ENCODE measurements at regions not wholly inside any gene's neighbourhood (a gene's known extent, or its start where the extent isn't known, plus 50 kb on each side); places are given as distances from the start of the nearest gene placed in this dataset.

DNA sequence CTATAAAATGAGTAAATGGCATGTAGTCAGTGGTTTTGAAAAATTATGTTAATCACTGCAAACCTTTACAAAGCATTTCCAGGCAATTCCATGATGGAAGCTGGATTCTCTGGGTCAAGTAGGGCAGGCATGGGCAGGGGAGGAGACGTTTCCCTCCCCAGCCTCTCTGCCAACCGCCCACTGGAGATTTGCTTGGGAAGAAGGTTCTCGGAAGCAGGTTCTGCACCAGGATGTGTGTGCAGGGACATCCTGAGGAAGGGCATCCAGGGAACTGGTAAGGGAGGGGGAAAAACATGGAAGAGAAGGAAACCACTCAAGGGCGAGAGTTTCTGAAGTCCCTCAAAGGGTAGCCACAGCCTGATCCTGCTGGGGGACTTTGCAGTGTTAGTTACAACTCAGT is 469.1 kb downstream of the TSHZ3 start:
- Histone ChIP-seq H3K4me1 (ENCODE audit: insufficient read depth) (no peaks in the 10 kb centered on the region), H3K36me3 (ENCODE audit: insufficient read depth) (no peaks in the 10 kb centered on the region), H3K9me2 (ENCODE audit: insufficient read depth) (peaks cover 8% of the 10 kb centered on the region; the same call in 1 of the 2 replicates), H2AFZ (no peak overlapping the region), H3K27ac (ENCODE audit: low read depth) (no peak overlapping the region), H3F3A (replicated peaks; ENCODE audit: low read depth) (no peaks in the 10 kb centered on the region), H4K20me1 (replicated peaks; ENCODE audit: insufficient read depth) (no peaks in the 10 kb centered on the region), H3K4me3 (no peak overlapping the region), H3K27me3 (ENCODE audit: insufficient read depth) (no peaks in the 10 kb centered on the region), H3K4me2 (no peak overlapping the region), H3K79me2 (replicated peaks; ENCODE audit: insufficient read depth) (no peaks in the 10 kb centered on the region)
- no peak overlapping the region for H3K4me3 Mint-ChIP-seq
- H3K36me3 Mint-ChIP-seq (ENCODE audit: low read depth) = no peaks in the 10 kb centered on the region
- H3K4me1 Mint-ChIP-seq = no peaks in the 10 kb centered on the region
- no peak for DNase-seq (ENCODE audit: low spot score)
- H3K27me3 Mint-ChIP-seq (ENCODE audit: insufficient read depth, low read depth, poor library complexity) = no peaks in the 10 kb centered on the region
- TF ChIP-seq POLR2AphosphoS5 (IDR thresholded peaks at IDR 0.05; ENCODE audit: low read depth) (no peak), CREB1 (CRISPR knock-in tag; IDR thresholded peaks at IDR 0.05; ENCODE audit: low read depth) (no peak), EZH2phosphoT487 (IDR thresholded peaks at IDR 0.05; ENCODE audit: unreplicated experiment) (no peak), STAT1 (IDR thresholded peaks at IDR 0.05; ENCODE audit: unreplicated experiment) (no peak), JUNB (IDR thresholded peaks at IDR 0.05; ENCODE audit: unreplicated experiment) (no peak)
- TF ChIP-seq, protein P1, sequence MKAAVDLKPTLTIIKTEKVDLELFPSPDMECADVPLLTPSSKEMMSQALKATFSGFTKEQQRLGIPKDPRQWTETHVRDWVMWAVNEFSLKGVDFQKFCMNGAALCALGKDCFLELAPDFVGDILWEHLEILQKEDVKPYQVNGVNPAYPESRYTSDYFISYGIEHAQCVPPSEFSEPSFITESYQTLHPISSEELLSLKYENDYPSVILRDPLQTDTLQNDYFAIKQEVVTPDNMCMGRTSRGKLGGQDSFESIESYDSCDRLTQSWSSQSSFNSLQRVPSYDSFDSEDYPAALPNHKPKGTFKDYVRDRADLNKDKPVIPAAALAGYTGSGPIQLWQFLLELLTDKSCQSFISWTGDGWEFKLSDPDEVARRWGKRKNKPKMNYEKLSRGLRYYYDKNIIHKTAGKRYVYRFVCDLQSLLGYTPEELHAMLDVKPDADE (IDR thresholded peaks at IDR 0.05) = no peak
- TF ChIP-seq, protein P2, sequence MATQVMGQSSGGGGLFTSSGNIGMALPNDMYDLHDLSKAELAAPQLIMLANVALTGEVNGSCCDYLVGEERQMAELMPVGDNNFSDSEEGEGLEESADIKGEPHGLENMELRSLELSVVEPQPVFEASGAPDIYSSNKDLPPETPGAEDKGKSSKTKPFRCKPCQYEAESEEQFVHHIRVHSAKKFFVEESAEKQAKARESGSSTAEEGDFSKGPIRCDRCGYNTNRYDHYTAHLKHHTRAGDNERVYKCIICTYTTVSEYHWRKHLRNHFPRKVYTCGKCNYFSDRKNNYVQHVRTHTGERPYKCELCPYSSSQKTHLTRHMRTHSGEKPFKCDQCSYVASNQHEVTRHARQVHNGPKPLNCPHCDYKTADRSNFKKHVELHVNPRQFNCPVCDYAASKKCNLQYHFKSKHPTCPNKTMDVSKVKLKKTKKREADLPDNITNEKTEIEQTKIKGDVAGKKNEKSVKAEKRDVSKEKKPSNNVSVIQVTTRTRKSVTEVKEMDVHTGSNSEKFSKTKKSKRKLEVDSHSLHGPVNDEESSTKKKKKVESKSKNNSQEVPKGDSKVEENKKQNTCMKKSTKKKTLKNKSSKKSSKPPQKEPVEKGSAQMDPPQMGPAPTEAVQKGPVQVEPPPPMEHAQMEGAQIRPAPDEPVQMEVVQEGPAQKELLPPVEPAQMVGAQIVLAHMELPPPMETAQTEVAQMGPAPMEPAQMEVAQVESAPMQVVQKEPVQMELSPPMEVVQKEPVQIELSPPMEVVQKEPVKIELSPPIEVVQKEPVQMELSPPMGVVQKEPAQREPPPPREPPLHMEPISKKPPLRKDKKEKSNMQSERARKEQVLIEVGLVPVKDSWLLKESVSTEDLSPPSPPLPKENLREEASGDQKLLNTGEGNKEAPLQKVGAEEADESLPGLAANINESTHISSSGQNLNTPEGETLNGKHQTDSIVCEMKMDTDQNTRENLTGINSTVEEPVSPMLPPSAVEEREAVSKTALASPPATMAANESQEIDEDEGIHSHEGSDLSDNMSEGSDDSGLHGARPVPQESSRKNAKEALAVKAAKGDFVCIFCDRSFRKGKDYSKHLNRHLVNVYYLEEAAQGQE (IDR thresholded peaks at IDR 0.05; ENCODE audit: unreplicated experiment) = no peak
- TF ChIP-seq, protein P3, sequence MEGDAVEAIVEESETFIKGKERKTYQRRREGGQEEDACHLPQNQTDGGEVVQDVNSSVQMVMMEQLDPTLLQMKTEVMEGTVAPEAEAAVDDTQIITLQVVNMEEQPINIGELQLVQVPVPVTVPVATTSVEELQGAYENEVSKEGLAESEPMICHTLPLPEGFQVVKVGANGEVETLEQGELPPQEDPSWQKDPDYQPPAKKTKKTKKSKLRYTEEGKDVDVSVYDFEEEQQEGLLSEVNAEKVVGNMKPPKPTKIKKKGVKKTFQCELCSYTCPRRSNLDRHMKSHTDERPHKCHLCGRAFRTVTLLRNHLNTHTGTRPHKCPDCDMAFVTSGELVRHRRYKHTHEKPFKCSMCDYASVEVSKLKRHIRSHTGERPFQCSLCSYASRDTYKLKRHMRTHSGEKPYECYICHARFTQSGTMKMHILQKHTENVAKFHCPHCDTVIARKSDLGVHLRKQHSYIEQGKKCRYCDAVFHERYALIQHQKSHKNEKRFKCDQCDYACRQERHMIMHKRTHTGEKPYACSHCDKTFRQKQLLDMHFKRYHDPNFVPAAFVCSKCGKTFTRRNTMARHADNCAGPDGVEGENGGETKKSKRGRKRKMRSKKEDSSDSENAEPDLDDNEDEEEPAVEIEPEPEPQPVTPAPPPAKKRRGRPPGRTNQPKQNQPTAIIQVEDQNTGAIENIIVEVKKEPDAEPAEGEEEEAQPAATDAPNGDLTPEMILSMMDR (conservative IDR thresholded peaks at IDR 0.05; ENCODE audit: low read depth in 2 of 2) = no peak
- ATAC-seq = no peak
- no peak overlapping the region for H3K27ac Mint-ChIP-seq
- no peaks in the 10 kb centered on the region for H3K9me3 Mint-ChIP-seq

DNA sequence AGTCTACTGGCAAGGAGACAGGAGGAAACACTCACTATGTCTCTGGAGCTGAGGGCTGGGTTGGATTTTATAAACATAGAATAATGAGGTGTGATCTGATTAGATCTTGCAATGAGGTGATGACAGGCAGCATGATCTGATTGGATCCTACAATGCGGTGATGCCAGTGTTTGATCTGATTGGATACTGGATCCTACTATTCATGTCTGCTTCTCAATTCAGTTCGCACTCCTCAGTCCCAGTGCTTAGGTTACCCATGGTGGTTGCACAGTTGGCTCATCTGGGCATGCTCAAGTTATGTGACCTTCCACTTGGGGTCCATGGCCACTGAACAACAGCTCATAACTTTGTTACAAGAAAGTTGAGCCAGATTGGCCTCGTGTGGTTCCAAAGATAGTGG is 469.5 kb downstream of the TSHZ3 start:
- Histone ChIP-seq H4K20me1 (replicated peaks; ENCODE audit: insufficient read depth) (no peaks in the 10 kb centered on the region), H3K4me3 (no peak overlapping the region), H3F3A (replicated peaks; ENCODE audit: low read depth) (no peaks in the 10 kb centered on the region), H3K4me1 (ENCODE audit: insufficient read depth) (no peaks in the 10 kb centered on the region), H3K36me3 (ENCODE audit: insufficient read depth) (no peaks in the 10 kb centered on the region), H3K27me3 (ENCODE audit: insufficient read depth) (no peaks in the 10 kb centered on the region), H3K9me2 (ENCODE audit: insufficient read depth) (peaks cover 8% of the 10 kb centered on the region; the same call in 1 of the 2 replicates), H3K4me2 (no peak overlapping the region), H2AFZ (no peak overlapping the region), H3K79me2 (replicated peaks; ENCODE audit: insufficient read depth) (no peaks in the 10 kb centered on the region), H3K27ac (ENCODE audit: low read depth) (no peak overlapping the region)
- H3K27me3 Mint-ChIP-seq (ENCODE audit: insufficient read depth, low read depth, poor library complexity) = no peaks in the 10 kb centered on the region
- H3K36me3 Mint-ChIP-seq (ENCODE audit: low read depth) = no peaks in the 10 kb centered on the region
- DNase-seq (ENCODE audit: low spot score) = no peak
- H3K27ac Mint-ChIP-seq = no peak overlapping the region
- no peaks in the 10 kb centered on the region for H3K4me1 Mint-ChIP-seq
- ATAC-seq = no peak
- no peaks in the 10 kb centered on the region for H3K9me3 Mint-ChIP-seq
- H3K4me3 Mint-ChIP-seq = no peak overlapping the region
- no peak for TF ChIP-seq NANOG (IDR thresholded peaks at IDR 0.05; ENCODE audit: borderline replicate concordance)
- TF ChIP-seq, protein P2 (IDR thresholded peaks at IDR 0.05; ENCODE audit: unreplicated experiment) = no peak
- no peak for TF ChIP-seq CREB1 (CRISPR knock-in tag; IDR thresholded peaks at IDR 0.05; ENCODE audit: low read depth)
